B cell (primary cell): ENCODE measurements at regions not wholly inside any gene's neighbourhood (a gene's known extent, or its start where the extent isn't known, plus 50 kb on each side); places are given as distances from the start of the nearest gene placed in this dataset.

Source experiments
- ATAC-seq: fragments of 200-7000 bp; cut with Tn5 transposase; one replicate; pipeline ENCODE4 v1.10.0; 2021; ENCODE audit warnings: low read depth, mild to moderate bottlenecking, moderate number of reproducible peaks, moderate library complexity
- CTCF ChIA-PET: fragments of 350-600 bp; sonication (Branson Sonifier 250); formaldehyde crosslinking; loops from one replicate; lab custom pipeline; 2021; ENCODE audit warnings: antibody characterized with exemption, inconsistent platforms; lab: Charles Lee
- POLR2A ChIA-PET: fragments of 350-600 bp; sonication (Branson Sonifier 250); formaldehyde crosslinking; loops from one replicate; lab custom pipeline; 2021; ENCODE audit warnings: antibody characterized with exemption; lab: Charles Lee
- DNase-seq: peaks from one replicate; pipeline ENCODE4 v3.0.0; 2013
- H2AFZ ChIP-seq: 2 replicates; pipeline ENCODE4 v1.6.1; 2012; ENCODE audit warnings: mild to moderate bottlenecking, low read depth, low read length; ENCODE audit not compliant: insufficient read depth, poor library complexity, severe bottlenecking
- H3K27ac ChIP-seq, 2 donors: 1 replicate in 1 of 2; 2 replicates in 1 of 2; pipeline ENCODE4 v1.5.1; 2012 to 2013; ENCODE audit warnings: low read length in 2 of 2, mild to moderate bottlenecking in 2 of 2, moderate library complexity in 1 of 2
- H3K27me3 ChIP-seq, 4 experiments: fragments of 200-600 bp in 1 of 4; sonication (generic) in 1 of 4; replicated peaks in 1 of 4; 1 replicate in 2 of 4; 2 replicates in 2 of 4; pipeline versions ENCODE4 v1.6.1 to v1.7.0; 2013 to 2016; ENCODE audit warnings: low read length in 3 of 4, mild to moderate bottlenecking in 2 of 4, mixed read lengths in 1 of 4, moderate library complexity in 1 of 4; ENCODE audit not compliant: insufficient read depth in 4 of 4, control insufficient read depth in 3 of 4; ENCODE audit errors: control extremely low read depth in 1 of 4
- H3K36me3 ChIP-seq, 2 experiments: replicated peaks in 1 of 2; 1 replicate in 1 of 2; 2 replicates in 1 of 2; pipeline versions ENCODE4 v1.6.1 to v1.7.1; 2013; ENCODE audit warnings: low read length in 1 of 2; ENCODE audit not compliant: insufficient read depth in 2 of 2, control insufficient read depth in 1 of 2; ENCODE audit errors: control extremely low read depth in 1 of 2, extremely low read depth in 1 of 2
- H3K4me1 ChIP-seq, 2 donors: fragments of 200-600 bp in 1 of 2; sonication (generic) in 1 of 2; 1 replicate in 1 of 2; 2 replicates in 1 of 2; pipeline versions ENCODE4 v1.5.1 to v1.6.1; 2013 to 2017; ENCODE audit warnings: low read length in 2 of 2; ENCODE audit not compliant: control insufficient read depth in 2 of 2, insufficient read depth in 2 of 2
- H3K4me2 ChIP-seq: replicated peaks from 2 replicates; pipeline ENCODE3; 2012; ENCODE audit warnings: mild to moderate bottlenecking, low read depth, low read length; ENCODE audit not compliant: poor library complexity, severe bottlenecking
- H3K4me3 ChIP-seq, 5 experiments: fragments of 200-600 bp in 1 of 5; sonication (generic) in 1 of 5; 1 replicate in 3 of 5; 2 replicates in 2 of 5; pipeline versions ENCODE4 v1.5.1 to v1.7.0; 2011 to 2016; ENCODE audit warnings: low read length in 4 of 5, mild to moderate bottlenecking in 4 of 5, low read depth in 2 of 5, control low read depth in 1 of 5, moderate library complexity in 1 of 5; ENCODE audit not compliant: insufficient read depth in 1 of 5; ENCODE audit errors: control extremely low read depth in 1 of 5, extremely low read depth in 1 of 5
- H3K79me2 ChIP-seq: fragments of 200-600 bp; sonication (generic); one replicate; pipeline ENCODE4 v1.6.0; 2016; ENCODE audit warnings: low read length; ENCODE audit not compliant: control insufficient read depth, insufficient read depth
- H3K9ac ChIP-seq: fragments of 200-600 bp; sonication (generic); 2 replicates; pipeline ENCODE4 v1.6.1; 2017; ENCODE audit warnings: mild to moderate bottlenecking, low read length, moderate library complexity
- H3K9me3 ChIP-seq, 3 donors: one replicate each; pipeline versions ENCODE4 v1.6.1 to v1.7.1; 2013; ENCODE audit warnings: low read length in 2 of 3; ENCODE audit not compliant: control insufficient read depth in 2 of 3, insufficient read depth in 1 of 3; ENCODE audit errors: control extremely low read depth in 1 of 3
- H4K20me1 ChIP-seq: 2 replicates; pipeline ENCODE4 v1.6.0; 2012; ENCODE audit warnings: mild to moderate bottlenecking, low read length; ENCODE audit not compliant: insufficient read depth, control insufficient read depth, poor library complexity, severe bottlenecking
- H3K27ac Mint-ChIP-seq: one replicate; pipeline ENCODE4 v1.8.0; 2021; ENCODE audit warnings: mixed read lengths
- H3K27me3 Mint-ChIP-seq: one replicate; pipeline ENCODE4 v1.8.0; 2021; ENCODE audit warnings: mixed read lengths
- H3K4me1 Mint-ChIP-seq: one replicate; pipeline ENCODE4 v1.8.0; 2021; ENCODE audit warnings: mixed read lengths
- H3K4me3 Mint-ChIP-seq: one replicate; pipeline ENCODE4 v1.8.0; 2021; ENCODE audit warnings: mixed read lengths
- H3K9me3 Mint-ChIP-seq: one replicate; pipeline ENCODE4 v1.8.0; 2022; ENCODE audit warnings: mixed read lengths; ENCODE audit not compliant: insufficient read depth
- CTCF ChIP-seq: fragments of 200-600 bp; IDR thresholded peaks from one replicate; pipeline ENCODE4 v1.8.0; 2022; ENCODE audit warnings: antibody characterized with exemption, mild to moderate bottlenecking
- EZH2 ChIP-seq: IDR thresholded peaks from 2 replicates; pipeline ENCODE4 v1.6.1; 2012; ENCODE audit warnings: borderline replicate concordance, low read depth, mild to moderate bottlenecking, moderate library complexity, low read length; ENCODE audit not compliant: insufficient read depth, poor library complexity, severe bottlenecking
- WGBS: methylation state at CpG from one replicate; pipeline ENCODE4 v1.1.5; 2013; ENCODE audit warnings: missing lambda C conversion rate; ENCODE audit not compliant: insufficient coverage; 5-methylcytosine and 5-hydroxymethylcytosine counted together
- intact Hi-C: fragments of 100-400 bp; cut with micrococcal nuclease; formaldehyde crosslinking; loops from one replicate; pipeline ENCODE4 v1.10.0; 2022

GRCh38 chr13:106183410-106184065 lies 351.9 kb downstream of the EFNB2 start:
- Histone ChIP-seq H3K27me3 (no peaks in the 10 kb centered on the region), H3K79me2 (no peaks in the 10 kb centered on the region), H3K4me3 (no peak overlapping the region), H3K27ac (no peak overlapping the region), H3K4me1 (no peaks in the 10 kb centered on the region), H3K4me2 (no peak overlapping the region), H3K9ac (no peak overlapping the region), H3K36me3 (no peaks in the 10 kb centered on the region), H4K20me1 (no peaks in the 10 kb centered on the region), H2AFZ (no peak overlapping the region), H3K9me3 (peaks cover 0 to 7% (median 0%) of the 10 kb centered on the region in 3 donors)
- H3K4me3 Mint-ChIP-seq = no peak overlapping the region
- CTCF ChIA-PET = no interaction called here
- 96% methylated on average over 13 of the region's 16 CpGs for WGBS
- H3K9me3 Mint-ChIP-seq = no peaks in the 10 kb centered on the region
- H3K27ac Mint-ChIP-seq = no peak overlapping the region
- POLR2A ChIA-PET = no interaction called here
- H3K27me3 Mint-ChIP-seq = no peaks in the 10 kb centered on the region
- no peak for ATAC-seq
- DNase-seq = no peak
- no peaks in the 10 kb centered on the region for H3K4me1 Mint-ChIP-seq
- intact Hi-C loops = no loop called here
- TF ChIP-seq CTCF = no peak
- no peak for TF ChIP-seq EZH2

DNA sequence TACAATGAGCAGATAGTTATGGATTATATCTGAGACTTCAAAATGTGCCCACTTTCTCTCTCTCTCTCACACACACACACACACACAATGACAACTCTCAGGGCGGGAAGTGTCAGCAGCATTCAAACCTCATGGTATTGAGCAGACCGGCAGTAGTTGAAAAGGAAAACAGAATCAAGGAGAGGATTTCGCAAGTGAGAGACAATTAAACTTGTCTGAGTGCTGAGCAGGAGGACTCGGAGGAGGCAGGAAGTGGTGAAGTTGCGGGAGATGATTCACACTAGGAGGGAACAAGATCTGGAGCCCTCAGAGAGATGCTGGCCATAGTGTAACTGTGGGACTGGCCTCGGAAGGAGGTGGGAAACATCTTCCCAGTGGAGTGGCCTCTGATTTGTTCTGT lies 353.1 kb downstream of the EFNB2 start:
- TF ChIP-seq EZH2 (no peak), CTCF (no peak)
- peaks cover 0 to 7% (median 0%) of the 10 kb centered on the region in 3 donors for H3K9me3 ChIP-seq
- H3K27ac ChIP-seq = no peak overlapping the region
- H2AFZ ChIP-seq = no peak overlapping the region
- no peaks in the 10 kb centered on the region for H4K20me1 ChIP-seq
- H3K4me3 Mint-ChIP-seq = no peak overlapping the region
- H3K36me3 ChIP-seq = no peaks in the 10 kb centered on the region
- no peaks in the 10 kb centered on the region for H3K27me3 Mint-ChIP-seq
- no peak overlapping the region for H3K9ac ChIP-seq
- no peak for ATAC-seq
- H3K9me3 Mint-ChIP-seq = no peaks in the 10 kb centered on the region
- 76% methylated on average over 4 of the region's 6 CpGs for WGBS
- intact Hi-C loops = no loop called here
- no peaks in the 10 kb centered on the region for H3K4me1 Mint-ChIP-seq
- ChIA-PET CTCF (no interaction called here), POLR2A (no interaction called here)
- no peaks in the 10 kb centered on the region for H3K27me3 ChIP-seq
- H3K79me2 ChIP-seq = no peaks in the 10 kb centered on the region
- H3K27ac Mint-ChIP-seq = no peak overlapping the region
- no peak overlapping the region for H3K4me2 ChIP-seq
- no peak for DNase-seq
- H3K4me3 ChIP-seq = no peak overlapping the region
- no peaks in the 10 kb centered on the region for H3K4me1 ChIP-seq
